ENCODE measurements at regions not wholly inside any gene's neighbourhood (a gene's known extent, or its start where the extent isn't known, plus 50 kb on each side); places are given as distances from the start of the nearest gene placed in this dataset.

DNA sequence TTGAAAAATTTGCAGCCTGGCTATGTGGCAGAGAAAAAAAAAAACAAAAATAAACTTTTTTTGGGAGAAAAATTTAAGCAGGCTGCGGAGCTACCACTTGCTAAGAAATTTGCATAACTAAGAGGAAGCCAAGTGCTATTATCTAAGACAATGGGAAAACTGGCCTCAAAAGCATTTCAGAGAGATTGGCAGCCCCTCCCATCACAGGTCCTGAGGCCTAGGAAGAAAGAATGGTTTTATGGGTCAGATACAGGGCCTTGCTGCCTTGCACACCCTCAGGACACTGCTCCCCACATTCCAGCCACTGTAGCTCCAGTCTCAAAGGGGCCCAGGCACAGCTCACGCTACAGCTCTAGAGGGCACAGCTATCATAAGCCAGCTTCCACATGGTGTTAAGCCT lies 777.9 kb downstream of the TENT5A start:
- Histone ChIP-seq H3K9me3 (no peaks in the 10 kb centered on the region), H3K27me3 (no peaks in the 10 kb centered on the region), H3K36me3 (no peaks in the 10 kb centered on the region), H3K27ac (no peak overlapping the region), H3K4me3 (ENCODE audit: low read depth in 1 of 2, low read length in 1 of 2) (no peak overlapping the region), H3K4me1 (ENCODE audit: control insufficient read depth in 1 of 2, insufficient read depth in 1 of 2, low read depth in 1 of 2, low read length in 1 of 2) (no peaks in the 10 kb centered on the region)
- TF ChIP-seq, protein P1, sequence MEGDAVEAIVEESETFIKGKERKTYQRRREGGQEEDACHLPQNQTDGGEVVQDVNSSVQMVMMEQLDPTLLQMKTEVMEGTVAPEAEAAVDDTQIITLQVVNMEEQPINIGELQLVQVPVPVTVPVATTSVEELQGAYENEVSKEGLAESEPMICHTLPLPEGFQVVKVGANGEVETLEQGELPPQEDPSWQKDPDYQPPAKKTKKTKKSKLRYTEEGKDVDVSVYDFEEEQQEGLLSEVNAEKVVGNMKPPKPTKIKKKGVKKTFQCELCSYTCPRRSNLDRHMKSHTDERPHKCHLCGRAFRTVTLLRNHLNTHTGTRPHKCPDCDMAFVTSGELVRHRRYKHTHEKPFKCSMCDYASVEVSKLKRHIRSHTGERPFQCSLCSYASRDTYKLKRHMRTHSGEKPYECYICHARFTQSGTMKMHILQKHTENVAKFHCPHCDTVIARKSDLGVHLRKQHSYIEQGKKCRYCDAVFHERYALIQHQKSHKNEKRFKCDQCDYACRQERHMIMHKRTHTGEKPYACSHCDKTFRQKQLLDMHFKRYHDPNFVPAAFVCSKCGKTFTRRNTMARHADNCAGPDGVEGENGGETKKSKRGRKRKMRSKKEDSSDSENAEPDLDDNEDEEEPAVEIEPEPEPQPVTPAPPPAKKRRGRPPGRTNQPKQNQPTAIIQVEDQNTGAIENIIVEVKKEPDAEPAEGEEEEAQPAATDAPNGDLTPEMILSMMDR (IDR thresholded peaks at IDR 0.05) = no peak

DNA sequence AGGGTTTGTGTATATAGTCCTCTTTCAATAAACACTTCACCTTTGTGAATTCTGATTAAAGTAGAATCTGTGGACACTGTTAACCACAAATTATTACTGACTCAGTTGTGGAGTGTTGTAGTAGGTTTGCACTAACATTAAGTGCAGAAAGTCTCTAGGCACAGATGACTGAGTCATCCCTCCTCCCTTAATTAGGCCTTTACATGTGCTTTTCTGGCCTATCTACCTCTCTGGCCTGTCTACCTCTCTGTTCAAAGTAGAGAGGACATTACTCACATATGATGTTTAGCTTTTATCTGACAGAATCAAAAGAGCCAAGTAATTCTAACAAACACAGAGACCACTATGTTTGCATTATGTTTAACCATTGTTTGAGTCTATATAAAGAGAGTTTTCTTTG lies 783.0 kb downstream of the TENT5A start:
- Histone ChIP-seq H3K36me3 (no peaks in the 10 kb centered on the region), H3K4me1 (ENCODE audit: control insufficient read depth in 1 of 2, insufficient read depth in 1 of 2, low read depth in 1 of 2, low read length in 1 of 2) (no peaks in the 10 kb centered on the region), H3K27me3 (no peaks in the 10 kb centered on the region), H3K9me3 (no peaks in the 10 kb centered on the region), H3K4me3 (ENCODE audit: low read depth in 1 of 2, low read length in 1 of 2) (no peak overlapping the region), H3K27ac (no peak overlapping the region)
- TF ChIP-seq, protein P1 (IDR thresholded peaks at IDR 0.05) = no peak

DNA sequence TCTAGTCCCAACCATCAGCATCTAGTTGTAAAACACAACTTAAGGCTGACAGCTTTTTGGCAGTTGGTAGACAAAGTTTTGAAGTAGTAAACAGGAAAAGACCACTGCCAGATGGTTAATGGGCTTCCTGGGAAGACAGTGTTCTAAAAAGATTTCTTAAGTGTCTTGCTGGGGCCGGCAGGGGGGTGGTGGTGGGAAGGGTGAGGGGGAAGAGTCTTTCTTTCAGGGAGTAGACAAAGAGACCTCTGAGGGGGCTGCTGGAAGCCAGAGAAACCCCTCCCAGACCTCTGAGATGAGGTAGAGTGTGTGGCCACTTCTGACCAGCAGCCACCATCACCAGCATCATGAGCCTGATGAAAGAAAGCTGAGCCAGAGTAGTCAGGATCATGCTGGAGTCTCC lies 784.9 kb downstream of the TENT5A start:
- Histone ChIP-seq H3K9me3 (no peaks in the 10 kb centered on the region), H3K4me1 (ENCODE audit: control insufficient read depth in 1 of 2, insufficient read depth in 1 of 2, low read depth in 1 of 2, low read length in 1 of 2) (no peaks in the 10 kb centered on the region), H3K27ac (no peak overlapping the region), H3K4me3 (ENCODE audit: low read depth in 1 of 2, low read length in 1 of 2) (no peak overlapping the region), H3K36me3 (no peaks in the 10 kb centered on the region), H3K27me3 (no peaks in the 10 kb centered on the region)
- TF ChIP-seq, protein P1 (IDR thresholded peaks at IDR 0.05) = no peak

- Histone ChIP-seq H3K4me1 (ENCODE audit: control insufficient read depth in 1 of 2, insufficient read depth in 1 of 2, low read depth in 1 of 2, low read length in 1 of 2) (no peaks in the 10 kb centered on the region), H3K9me3 (no peaks in the 10 kb centered on the region), H3K4me3 (ENCODE audit: low read depth in 1 of 2, low read length in 1 of 2) (no peak overlapping the region), H3K27ac (no peak overlapping the region), H3K27me3 (no peaks in the 10 kb centered on the region), H3K36me3 (no peaks in the 10 kb centered on the region)
- TF ChIP-seq, protein P1 (IDR thresholded peaks at IDR 0.05) = no peak
Measured at GRCh38 chr6:80962382-80962781, 790.1 kb downstream of the TENT5A start.

- no peak overlapping the region for H3K27ac ChIP-seq
- TF ChIP-seq, protein P1 (IDR thresholded peaks at IDR 0.05) = no peak
- H3K36me3 ChIP-seq = no peaks in the 10 kb centered on the region
- no peaks in the 10 kb centered on the region for H3K9me3 ChIP-seq
- H3K27me3 ChIP-seq = no peaks in the 10 kb centered on the region
- no peaks in the 10 kb centered on the region for H3K4me1 ChIP-seq (ENCODE audit: control insufficient read depth in 1 of 2, insufficient read depth in 1 of 2, low read depth in 1 of 2, low read length in 1 of 2)
- H3K4me3 ChIP-seq (ENCODE audit: low read depth in 1 of 2, low read length in 1 of 2) = no peak overlapping the region
Measured at GRCh38 chr6:80961166-80961565, 791.3 kb downstream of the TENT5A start.

DNA sequence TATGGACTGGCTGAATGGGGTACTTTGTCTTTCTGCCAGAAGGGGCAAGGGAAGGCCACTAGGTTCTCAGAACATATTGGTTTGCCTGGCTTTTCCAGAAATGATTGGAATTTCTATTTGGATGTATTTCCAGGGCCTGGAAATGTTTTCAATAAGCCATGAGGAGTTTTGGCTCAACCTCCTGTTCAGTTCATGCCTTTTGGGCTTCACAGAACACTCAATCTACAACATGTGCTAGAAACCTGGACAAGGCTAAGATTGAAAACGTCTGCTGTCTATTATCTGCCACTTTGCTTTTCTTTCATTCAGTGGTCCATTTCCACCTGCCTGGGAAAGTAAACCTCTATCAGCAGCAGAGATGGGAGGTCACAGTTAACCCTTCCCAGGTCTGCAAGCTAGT lies 793.4 kb downstream of the TENT5A start:
- Histone ChIP-seq H3K27ac (no peak overlapping the region), H3K9me3 (no peaks in the 10 kb centered on the region), H3K36me3 (no peaks in the 10 kb centered on the region), H3K4me1 (ENCODE audit: control insufficient read depth in 1 of 2, insufficient read depth in 1 of 2, low read depth in 1 of 2, low read length in 1 of 2) (no peaks in the 10 kb centered on the region), H3K27me3 (no peaks in the 10 kb centered on the region), H3K4me3 (ENCODE audit: low read depth in 1 of 2, low read length in 1 of 2) (no peak overlapping the region)
- TF ChIP-seq, protein P1 (IDR thresholded peaks at IDR 0.05) = no peak

Measured in neutrophil (primary cell).